ENCODE measurements at regions not wholly inside any gene's neighbourhood (a gene's known extent, or its start where the extent isn't known, plus 50 kb on each side); places are given as distances from the start of the nearest gene placed in this dataset.
"Not testable (repeated sequence)": the region's sequence is repeated elsewhere in the genome, so short reads cannot be mapped to it uniquely, and the experiment has no call there.

DNA sequence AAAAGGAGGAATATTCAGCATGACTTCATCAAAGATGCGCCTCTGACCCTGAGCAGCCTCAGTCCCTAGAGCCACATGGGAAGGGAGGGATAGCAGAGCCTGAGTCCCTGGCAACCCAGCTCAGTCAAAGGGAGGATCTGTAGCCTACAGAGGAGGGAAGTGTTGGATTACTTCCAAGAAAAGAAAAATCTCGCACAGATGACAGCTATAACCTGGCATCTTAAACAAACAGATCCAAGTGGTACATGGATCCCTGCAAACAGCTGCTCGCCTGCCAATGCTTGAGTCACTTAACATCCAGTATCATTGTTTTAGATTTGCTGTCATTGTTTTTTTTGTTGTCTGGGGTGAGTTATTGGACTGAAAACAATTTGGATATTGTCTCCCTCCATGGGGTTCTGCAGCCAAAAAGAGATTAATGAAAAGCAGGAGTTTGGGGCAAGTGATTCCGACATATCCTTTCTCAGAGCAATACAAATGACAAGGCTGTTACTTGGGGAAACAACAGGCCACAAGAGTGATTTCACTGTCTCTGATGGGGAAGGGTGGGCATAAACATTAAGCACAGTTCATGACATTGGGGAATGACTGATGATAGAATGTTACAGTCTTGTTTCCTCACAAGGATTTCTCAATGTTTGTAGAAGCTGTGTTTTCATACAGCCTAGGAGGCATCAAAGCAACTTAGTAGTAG lies 153.5 kb upstream of the KIF2A start:
- no peak for DNase-seq (ENCODE audit: low read depth, low spot score)

DNA sequence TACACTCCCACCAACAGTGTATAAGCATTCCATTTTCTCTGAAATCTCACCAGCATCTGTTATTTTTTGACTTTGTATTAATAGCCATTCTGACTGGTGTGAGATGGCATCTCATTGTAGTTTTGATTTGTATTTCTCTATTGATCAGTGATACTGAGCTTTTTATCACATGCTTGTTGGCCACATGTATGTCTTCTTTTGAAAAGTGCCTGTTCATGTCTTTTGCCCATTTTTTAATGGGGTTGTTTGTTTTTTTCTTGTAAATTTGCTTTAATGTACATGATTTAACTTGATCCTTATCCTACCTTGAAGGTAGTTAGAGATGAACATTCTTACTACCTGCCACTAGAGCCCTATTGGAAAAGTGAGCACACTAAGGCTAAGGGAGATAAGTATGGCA lies 151.2 kb upstream of the KIF2A start:
- DNase-seq (ENCODE audit: low read depth, low spot score), result no peak

DNA sequence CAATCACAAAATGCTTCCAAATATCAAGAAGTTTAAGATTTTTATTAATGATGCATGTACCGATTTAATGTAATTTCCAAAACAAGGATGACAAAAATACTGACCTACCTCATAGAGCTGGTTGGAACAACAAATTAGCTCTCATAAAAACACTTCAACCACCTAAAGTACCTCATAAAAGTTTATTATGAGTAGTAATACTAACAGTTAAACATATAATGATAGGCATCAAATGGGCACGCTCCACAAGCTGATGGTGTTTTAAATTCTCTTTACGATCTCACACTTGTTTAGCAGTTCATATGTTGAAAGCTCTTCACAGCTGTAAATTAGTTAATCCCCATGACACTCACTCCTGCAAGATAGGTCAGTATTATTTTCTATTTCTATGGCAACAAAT lies 150.0 kb upstream of the KIF2A start:
- no peak for DNase-seq (ENCODE audit: low read depth, low spot score)

DNA sequence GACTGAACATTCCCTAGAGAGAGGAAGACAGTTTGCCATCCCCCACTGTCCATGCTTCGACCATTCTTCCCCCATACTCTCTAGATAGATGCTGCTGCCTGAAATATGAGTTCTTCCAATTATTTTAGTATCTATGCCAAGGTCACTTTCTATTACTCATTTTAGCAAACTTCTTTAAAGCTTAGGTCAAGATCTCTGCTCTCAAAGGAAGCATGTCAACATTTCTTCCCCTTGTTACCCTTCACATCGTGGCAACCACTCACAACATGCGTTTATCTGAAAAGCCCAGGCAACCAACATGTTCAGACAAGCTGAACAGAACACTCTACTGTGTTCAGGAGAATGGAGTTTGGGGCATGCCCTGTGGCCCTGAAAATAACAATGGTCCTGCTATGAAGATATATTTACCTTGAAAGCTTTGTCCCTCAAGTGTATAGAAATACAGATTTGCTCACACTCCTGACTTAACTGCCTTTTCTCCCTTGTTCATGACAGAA lies 138.4 kb upstream of the KIF2A start:
- no peak for DNase-seq (ENCODE audit: low read depth, low spot score)

DNA sequence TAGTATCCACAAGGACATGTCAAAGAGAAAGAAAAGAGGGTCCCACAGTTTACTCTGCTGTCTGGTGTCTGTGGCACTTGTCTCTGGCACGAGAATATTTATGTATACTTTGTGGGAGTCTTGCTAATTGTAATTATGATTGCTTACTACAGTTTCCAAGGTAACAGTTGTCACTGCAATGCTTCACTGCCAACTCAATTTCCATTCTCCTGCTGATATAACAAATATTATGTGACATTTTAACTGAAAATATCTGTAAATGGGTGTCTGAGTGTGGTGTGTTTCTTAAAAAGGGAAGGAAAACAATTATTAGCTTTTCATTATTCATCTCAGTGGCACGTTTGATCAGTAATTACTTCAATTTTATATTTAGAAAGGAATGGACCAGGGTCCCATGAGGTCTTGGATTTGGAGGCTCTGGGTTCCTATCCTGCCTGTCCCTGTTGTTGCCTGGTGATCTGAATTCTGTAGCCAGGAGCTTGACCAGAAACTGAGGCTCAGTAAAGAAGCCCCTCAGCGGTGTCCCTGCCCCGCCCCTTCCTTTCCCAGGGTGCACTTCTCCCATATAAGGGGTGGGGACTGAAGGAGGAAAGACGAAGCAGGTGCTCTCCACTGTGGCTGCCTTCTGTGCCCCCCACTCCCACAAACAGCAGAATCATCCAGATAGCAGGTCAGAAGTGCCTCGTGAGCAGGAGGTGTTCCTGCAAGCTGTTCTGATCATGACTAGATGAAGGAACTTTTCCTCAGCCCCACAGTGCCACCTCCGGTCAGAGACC lies 137.3 kb upstream of the KIF2A start:
- no peak for DNase-seq (ENCODE audit: low read depth, low spot score)

DNA sequence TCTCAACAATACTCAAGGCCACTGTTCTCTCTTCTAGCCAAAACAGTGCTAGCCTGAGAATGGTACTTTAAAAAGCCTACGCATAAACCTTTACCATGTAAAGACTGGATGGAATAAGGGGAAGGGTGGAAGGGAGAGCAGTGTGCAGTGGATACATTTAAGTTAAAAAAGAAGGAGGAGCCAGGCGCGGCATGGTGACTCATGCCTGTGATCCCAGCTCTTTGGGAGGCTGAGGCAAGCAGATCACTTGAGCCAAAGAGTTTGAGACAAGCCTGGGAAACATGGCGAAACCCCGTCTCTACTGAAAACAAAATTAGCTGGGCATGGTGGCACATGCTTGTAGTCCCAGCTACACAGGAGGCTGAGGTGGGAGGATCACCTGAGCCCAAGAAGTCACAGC lies 127.7 kb upstream of the KIF2A start:
- no peak for DNase-seq (ENCODE audit: low read depth, low spot score)

DNA sequence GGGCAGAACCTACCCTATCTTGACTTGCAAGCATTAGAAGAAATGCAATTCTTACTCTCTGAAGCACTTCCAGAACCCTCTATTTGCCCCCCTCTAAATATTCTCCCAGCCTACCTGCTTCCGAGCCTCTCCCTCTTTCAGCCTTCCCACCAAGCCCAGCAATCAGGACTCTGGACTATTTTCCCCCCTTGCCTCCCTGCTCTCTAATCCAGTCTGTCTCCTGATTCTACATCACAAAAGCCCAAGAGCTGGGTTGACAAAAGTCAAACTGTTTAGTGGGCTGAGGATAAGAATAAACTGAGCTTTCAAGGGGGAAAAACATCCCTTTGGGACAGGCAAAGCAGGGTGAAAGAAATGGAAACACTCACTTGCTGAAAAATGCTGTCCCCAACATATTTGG lies 123.2 kb upstream of the KIF2A start:
- peak; percentile 12 for DNase-seq (ENCODE audit: low read depth, low spot score)

DNA sequence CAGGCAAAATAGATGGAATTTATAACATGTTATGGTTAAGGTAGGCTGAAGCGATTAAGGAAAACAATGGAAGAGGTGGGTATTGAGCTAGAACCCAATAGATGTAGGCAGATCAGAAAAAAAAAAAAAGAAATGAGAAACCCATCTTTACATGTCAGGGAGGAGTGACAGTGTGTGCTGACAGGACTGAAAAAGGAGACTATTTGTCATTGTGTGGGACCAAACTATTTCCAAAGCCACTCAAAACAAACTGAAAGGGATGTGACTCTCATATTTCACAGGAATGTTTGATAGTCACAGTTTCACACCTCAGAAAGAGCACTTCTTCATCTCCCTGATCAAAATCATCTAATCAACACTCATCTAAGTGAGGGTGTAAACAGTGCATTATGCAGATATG lies 122.3 kb upstream of the KIF2A start:
- DNase-seq (ENCODE audit: low read depth, low spot score), result no peak

DNA sequence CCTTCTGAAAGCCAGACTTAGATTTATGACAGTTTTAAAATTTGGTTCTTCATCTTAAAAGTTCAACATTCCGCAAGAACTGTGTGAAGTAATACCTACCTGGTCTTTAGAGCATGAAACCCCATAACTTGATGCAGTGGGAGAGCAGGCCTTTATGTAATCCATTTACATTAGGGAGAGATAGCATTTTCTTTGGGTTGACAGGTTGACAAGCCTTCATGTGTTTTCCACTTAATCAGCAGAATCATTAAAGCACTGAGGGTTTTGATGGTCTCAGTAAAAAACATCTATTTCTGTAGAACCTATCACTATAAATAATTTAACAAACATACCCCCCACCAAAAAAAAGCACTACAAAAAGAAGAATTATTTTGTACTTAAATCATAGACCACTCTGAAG lies 121.6 kb upstream of the KIF2A start:
- DNase-seq (ENCODE audit: low read depth, low spot score), result no peak

DNA sequence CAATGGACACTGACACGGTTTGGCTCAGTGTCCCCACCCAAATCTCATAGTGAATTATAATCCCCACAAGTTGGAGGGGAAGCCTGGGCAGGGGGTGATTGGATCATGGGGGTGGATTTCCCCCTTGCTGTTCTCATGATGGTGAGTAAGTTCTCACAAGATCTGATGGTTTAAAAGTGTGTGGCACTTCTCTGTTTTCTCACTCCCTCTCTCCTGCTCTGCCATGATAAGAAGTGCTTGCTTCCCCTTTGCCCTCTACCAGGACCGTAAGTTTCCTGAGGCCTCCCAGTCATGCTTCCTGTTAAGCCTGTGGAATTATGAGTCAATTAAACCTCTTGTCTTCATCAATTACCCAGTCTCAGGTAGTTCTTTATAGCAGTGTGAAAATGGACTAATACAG lies 115.8 kb upstream of the KIF2A start:
- no peak for DNase-seq (ENCODE audit: low read depth, low spot score)

DNA sequence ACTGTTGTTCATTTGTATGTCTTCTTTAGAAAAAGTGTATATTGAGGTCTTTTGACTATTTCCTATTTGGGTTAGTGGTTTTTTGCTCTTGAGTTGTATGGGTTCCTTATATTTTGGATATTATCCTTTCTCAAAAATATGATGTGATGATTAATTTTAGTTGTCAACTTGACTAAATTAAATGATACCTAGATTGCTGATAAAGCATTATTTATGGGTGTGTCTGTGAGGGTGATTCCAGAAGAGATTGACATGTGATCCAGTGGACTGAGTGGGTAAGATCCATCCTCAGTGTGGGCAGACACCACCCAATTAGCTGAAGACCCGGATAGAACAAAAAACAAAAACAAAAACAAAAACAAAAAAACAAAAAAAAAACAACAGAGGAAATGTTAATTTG lies 115.1 kb upstream of the KIF2A start:
- DNase-seq (ENCODE audit: low read depth, low spot score), result no peak

DNA sequence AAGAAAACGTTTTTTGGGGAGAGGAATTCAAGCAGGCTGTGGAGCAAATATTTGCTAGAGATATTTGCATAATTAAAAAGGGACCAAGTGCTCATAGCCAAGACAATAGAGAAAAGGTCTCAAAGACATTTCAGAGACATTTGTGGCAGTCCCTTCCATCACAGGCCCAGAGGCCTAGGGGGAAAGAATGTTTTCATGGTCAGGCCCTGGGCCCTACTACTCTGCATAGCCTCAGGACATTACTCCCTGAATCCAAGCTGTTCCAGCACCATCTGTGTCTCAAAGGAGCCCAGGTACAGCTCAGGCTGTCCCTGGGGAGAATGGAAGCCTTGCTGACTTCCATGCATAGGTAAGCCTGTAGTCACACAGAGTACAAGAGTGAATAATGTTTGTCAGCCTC lies 113.0 kb upstream of the KIF2A start:
- no peak for DNase-seq (ENCODE audit: low read depth, low spot score)

DNA sequence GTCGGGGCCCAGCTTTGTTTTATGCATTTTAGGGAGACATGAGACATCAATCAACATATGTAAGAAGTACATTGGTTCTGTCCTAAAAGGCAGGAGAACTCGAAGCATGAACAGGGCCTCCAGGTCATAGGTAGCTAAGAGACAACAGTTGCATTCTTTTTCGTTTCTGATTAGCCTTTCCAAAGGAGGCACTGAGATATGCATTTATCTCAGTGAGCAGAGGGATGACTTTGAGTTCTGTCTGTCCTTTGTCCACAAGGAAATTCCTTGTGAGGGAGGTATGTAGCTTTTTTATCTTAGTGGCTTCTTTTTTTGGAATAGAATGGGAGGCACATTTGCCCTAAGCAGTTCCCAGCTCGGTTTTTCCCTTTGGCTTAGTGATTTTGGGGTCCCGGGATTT lies 109.5 kb upstream of the KIF2A start:
- DNase-seq (ENCODE audit: low read depth, low spot score), result not testable (repeated sequence)

DNA sequence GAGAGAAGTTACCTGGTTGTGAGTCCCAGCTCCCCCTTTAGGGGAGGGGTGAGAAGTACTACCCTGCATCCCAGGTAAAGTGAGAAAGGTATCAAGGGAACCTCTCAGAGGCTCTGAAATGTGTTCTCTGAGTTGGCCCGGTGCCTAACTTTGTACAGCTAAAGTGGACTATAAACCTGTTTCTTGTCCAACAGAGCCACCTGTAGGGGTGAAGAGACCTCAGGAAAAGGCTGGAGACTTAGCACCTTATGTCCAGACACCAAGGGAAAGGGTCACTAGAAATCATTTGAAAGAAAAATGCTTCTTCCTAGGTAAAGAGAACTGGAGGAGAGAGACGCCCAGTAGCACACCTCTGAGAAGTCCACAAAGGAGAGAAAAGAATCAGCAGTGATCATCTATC lies 108.3 kb upstream of the KIF2A start:
- no peak for DNase-seq (ENCODE audit: low read depth, low spot score)

DNA sequence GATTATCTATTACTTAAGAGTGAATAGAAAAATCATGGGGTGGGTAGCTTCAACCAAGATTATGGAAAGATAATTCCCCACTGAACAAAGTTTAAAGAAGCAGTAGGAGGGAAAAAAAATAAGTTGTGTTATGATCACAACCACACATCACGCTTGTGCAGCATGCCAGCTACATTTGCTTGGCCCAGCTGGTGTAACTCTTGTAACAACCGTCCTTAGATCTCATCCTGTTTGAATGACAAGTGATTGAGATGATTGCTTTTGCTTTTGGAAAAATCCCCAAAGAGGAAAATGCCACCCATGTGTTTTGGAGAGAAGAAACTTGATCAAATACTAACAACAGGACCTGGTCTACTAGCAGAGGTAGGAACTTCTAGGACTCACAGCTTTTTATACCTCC lies 107.6 kb upstream of the KIF2A start:
- DNase-seq (ENCODE audit: low read depth, low spot score), result no peak

DNA sequence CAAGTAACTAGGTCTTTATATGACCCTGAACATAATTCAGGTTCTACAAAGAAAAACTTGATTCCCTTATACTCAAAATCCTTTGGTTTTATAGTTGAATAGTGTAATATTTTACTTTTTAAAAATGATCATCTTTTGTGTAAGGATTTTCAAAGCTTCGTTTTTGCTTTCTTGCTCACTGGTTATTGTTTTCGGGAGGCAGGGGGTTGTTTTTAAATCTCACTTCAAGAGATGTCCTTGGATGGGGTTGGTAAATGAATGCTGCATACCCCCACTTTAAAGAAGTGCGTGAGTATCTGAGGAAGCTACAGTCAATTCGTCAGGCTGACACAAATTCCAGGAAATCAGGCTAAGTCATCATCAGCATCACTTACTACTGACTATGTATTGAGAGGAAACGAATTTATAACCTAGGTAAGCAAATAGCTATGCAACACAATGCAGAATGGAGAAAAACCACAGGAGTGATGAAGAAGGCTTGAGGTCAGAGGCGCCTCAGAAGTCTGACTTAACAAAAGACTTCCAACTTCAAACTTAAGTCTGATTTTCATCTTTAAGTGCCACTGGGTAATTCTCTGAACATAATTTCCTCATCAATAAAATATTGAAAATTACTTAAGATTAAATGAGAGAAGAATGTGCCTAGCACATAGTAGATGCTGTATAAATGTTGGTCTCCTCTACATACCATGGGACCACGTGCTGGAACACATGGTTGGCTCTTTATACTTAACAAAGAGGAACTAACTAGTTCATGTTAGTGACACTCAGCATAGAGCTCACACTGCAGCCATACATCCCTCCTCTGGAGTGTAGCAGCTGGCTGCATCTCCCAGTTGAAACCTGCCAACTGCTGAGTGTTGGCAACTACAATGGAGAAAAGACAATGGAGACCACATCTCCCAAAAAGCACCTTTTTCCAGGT lies 106.0 kb upstream of the KIF2A start:
- DNase-seq (ENCODE audit: low read depth, low spot score), result no peak

DNA sequence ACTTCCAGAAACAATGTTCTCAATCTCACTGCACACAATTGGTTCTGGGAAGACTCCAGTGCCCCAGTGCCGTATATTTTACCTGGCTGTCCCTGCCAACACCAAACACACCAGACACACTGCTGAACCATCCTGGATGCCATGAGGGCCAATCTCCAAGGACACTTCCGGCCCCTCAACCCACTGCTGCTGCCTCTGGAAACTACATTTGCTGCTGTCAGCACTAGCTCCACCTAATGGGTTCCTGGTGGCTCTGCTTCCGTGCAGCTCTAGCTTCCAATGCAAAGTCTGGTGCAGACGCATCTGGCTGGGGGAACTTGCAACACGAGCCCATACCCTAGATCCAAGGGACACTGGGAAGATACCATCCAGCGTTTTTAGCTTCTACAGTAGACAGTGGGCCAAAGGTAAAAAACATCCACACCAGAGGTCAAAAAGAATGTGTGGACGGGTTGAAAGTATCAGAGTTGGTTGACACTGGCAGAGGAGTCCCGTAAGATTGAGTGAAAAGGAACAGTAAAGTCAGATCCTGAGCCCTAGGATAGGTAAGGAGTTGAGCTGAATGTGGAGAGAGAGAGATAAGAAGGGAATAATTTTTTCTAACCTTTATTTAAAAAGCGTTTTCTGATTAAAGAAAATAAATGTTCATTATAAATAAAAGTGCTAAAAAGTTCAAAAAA lies 99.7 kb upstream of the KIF2A start:
- peak; percentile 65 for DNase-seq (ENCODE audit: low read depth, low spot score)

DNA sequence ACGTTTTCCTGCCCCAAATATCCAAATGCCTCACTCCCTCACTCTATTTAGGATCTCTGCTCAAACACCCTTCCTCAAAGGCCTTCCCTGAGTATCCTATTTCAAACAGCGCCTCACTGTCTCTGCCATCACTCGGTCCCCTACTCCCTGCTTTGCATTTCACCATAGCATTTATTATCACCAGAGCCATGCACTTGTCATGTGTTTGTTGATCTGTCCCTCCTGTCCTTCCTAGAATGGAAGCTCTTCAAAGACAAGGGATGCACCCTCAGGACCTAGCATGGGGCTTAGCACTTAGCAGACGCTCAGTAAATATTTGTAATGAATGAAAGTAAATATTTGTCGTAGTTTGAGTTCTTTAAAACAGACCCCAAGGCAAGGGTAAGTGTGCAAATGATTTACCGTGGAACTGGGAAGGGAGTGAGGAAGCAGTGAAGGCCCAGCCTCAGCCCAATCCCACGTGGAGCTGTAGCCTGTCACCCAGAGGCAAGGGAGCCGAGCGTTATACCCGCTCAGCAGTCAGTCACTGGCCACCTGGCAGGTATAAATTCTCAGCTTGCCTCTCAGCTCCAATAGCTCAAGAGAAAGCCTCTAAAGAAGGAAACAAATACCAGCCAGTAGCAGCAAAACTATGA lies 97.7 kb upstream of the KIF2A start:
- DNase-seq (ENCODE audit: low read depth, low spot score), result peak; percentile 13

DNA sequence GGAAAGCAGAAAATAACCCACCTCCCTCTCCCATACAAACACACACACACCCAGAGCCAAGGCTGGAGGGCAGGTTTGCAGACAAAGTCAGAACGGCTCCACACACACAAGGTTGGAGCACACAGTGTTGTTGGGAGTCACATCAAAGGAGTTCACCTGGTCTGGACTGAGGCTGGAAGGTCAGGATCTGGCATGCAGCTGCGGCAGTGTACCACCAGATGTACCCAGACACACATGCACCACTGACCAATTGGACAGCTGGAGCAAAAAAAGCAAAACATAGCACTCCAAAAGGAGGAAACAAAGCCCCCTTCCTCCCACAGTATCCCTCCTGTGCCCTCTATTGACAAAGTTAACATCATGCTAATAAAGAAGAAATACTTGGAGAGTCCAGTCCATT lies 94.6 kb upstream of the KIF2A start:
- DNase-seq (ENCODE audit: low read depth, low spot score), result no peak

DNA sequence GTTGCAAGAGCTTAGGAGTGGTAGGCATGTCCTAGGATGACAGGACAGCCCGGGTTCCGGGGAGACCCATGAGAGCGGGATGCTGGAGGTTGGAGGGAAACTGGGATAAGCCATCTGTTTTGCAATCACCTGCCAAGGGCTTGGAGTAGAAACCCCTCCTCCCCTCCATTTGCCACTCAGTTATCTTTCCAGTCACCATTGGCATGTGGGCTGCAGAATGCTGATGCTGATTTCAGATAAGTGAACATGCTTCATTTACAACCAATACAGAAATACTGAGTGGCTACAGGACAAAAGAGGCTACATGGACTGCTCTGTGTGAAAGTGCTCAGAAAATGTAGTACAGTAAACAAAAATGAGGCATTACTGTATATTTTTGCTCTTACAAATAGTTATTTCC lies 93.4 kb upstream of the KIF2A start:
- no peak for DNase-seq (ENCODE audit: low read depth, low spot score)

DNA sequence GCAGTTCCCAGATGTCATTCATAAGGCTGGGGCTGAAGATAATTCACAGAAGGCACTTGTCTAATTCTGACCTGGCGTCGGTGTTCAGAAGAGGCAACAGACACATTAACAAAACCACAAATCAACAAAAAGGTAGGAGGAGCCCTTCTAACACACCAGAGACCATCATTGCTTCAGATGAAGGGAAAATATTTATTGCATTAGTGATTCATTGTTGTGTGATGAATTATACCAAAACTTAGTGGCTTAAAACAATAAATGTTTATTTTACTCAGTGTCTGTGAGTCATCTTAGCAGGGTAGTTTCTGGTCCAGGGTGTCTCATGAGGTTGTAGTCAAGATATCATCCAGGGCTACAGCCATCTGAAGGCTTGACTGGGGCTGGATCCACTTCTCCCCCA lies 91.3 kb upstream of the KIF2A start:
- no peak for DNase-seq (ENCODE audit: low read depth, low spot score)
